GM21381 (cell line): ENCODE measurements at regions not wholly inside any gene's neighbourhood (a gene's known extent, or its start where the extent isn't known, plus 50 kb on each side); places are given as distances from the start of the nearest gene placed in this dataset.

Experiments used
- ATAC-seq: cut with Tn5 transposase; IDR thresholded peaks from one replicate; pipeline ENCODE4 v1.9.1; 2021; ENCODE audit warnings: mild to moderate bottlenecking, moderate library complexity; ENCODE audit not compliant: unreplicated experiment

- no peak for ATAC-seq
Measured at GRCh38 chr2:204453730-204454167, 91.5 kb upstream of the PARD3B start.

GRCh38 chr2:204454672-204455380, 90.4 kb upstream of the PARD3B start:
- ATAC-seq = no peak

- no peak for ATAC-seq
Measured at GRCh38 chr2:204468746-204469429, 76.4 kb upstream of the PARD3B start.

GRCh38 chr2:204470178-204470620, 75.1 kb upstream of the PARD3B start:
- ATAC-seq = no peak

GRCh38 chr2:204470621-204471196, 74.6 kb upstream of the PARD3B start:
- ATAC-seq = no peak

GRCh38 chr2:204472375-204472774, 72.9 kb upstream of the PARD3B start:
- no peak for ATAC-seq

GRCh38 chr2:204473224-204473623, 72.1 kb upstream of the PARD3B start:
- ATAC-seq = no peak

- ATAC-seq = no peak
Measured at GRCh38 chr2:204475399-204475798, 69.9 kb upstream of the PARD3B start.

- ATAC-seq = no peak
Measured at GRCh38 chr2:204477358-204477950, 67.8 kb upstream of the PARD3B start.

- no peak for ATAC-seq
Measured at GRCh38 chr2:204479557-204479956, 65.7 kb upstream of the PARD3B start.

GRCh38 chr2:204480676-204481075, 64.6 kb upstream of the PARD3B start:
- no peak for ATAC-seq

- ATAC-seq = no peak
Measured at GRCh38 chr2:204483608-204484081, 61.6 kb upstream of the PARD3B start.

- ATAC-seq = no peak
Measured at GRCh38 chr2:204486321-204486720, 59.0 kb upstream of the PARD3B start.

GRCh38 chr2:204486805-204487204, 58.5 kb upstream of the PARD3B start:
- no peak for ATAC-seq

GRCh38 chr2:204487447-204488229, 57.6 kb upstream of the PARD3B start:
- no peak for ATAC-seq

GRCh38 chr2:204491528-204491927, 53.7 kb upstream of the PARD3B start:
- no peak for ATAC-seq

GRCh38 chr2:204492417-204492816, 52.9 kb upstream of the PARD3B start:
- no peak for ATAC-seq

GRCh38 chr2:204494681-204495080, 50.6 kb upstream of the PARD3B start:
- ATAC-seq = no peak

GRCh38 chr2:204495381-204495780, 49.9 kb upstream of the PARD3B start:
- no peak for ATAC-seq
